COR-L47 (cell line): ENCODE measurements at regions not wholly inside any gene's neighbourhood (a gene's known extent, or its start where the extent isn't known, plus 50 kb on each side); places are given as distances from the start of the nearest gene placed in this dataset.

ENCODE experiments used
- DNase-seq: peaks from one replicate; lab custom pipeline; 2025; lab: John Stamatoyannopoulos, UW

DNA sequence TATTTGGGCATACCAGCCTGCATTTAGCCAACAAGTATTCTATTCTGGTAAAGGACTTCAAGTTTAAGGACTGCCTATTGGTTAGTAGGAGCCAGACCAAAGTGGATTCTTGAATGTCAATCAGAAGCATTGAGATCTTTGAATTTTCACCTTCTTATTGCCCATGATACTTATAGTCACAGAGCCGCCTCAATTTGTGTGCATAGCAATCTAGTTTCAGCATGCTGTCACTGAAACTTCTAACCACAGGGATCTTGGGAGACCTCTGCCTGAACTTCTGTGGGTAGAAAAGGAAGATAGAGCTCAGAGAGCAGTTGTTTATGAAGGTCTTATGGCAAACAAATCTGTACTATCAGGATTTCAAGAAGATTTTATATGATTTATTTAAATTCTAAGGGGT lies 501.4 kb upstream of the USP24 start:
- DNase-seq, result no peak

DNA sequence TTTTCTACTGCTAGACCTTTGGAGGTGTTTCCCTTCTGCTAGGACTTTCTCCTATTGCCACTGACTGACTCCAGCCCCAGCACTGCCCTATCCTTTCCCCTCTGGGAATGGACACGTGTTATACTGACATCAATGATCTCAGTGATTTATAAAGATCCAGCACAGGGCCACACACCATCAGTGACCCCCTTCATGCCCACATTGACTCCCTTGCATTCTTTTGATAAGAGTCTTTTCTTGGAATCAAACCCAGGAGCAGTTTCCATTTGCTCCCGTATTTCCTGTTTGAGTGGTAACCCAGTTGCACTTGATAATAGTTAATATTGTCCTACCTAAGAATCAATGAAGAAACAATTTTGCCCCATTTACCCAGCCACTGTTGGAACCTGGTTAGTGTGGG lies 501.0 kb upstream of the USP24 start:
- no peak for DNase-seq

DNA sequence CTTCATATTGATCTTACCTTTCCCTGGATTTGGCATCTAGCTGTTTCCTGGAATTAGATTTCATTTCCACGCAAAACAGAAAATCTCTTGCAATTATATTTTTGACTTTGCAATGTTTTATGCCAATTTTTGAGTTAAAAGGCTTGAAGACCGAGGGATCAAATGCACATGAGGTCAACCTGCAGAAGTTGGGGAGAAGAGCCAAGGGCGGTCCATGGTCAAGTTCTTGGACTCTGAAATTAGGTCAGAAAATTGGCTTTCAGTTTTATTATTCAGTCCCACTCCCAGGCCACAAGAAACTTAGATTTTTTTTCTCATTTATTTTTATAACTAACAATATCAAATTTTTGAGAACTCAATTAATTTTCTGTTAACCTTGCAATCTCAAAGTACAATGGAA lies 499.1 kb upstream of the USP24 start:
- no peak for DNase-seq

DNA sequence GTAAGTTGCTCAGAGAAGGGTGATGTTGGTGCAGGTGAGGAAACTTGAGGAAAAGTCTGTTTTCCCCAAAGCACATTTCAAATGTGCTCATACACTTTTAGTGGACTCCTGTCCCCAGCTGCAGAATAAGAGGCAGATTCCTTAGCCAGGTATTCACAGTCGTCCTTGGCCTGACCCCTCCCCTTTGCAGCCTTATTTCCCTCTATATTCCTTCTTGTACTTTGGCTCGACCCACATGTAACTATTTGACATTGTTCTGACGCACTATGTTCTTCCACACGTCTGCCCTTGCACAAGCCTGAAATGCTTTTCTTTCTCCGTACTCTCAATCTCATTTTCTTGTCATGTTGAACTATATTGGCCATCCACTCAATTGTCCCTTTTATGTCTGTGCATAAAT lies 498.4 kb upstream of the USP24 start:
- DNase-seq, result no peak

DNA sequence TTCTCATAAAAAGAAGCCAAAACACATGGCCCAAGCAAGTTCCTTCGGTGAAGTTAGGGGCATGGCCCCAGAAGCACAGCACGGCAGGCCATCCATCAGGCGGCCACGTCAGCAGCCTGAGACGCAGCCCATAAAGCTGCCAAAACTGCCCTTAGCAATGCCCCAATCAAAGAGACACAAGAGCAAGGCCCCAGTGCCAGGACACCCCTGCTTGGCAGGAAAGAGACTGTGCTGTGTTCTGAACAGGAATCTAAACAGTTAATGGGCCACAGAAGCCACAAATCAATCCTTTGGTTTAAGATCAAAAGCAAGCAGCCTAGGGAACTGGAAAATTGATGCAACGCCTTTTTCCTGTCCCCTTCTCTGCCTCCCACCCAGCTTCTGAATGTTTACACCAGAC lies 497.0 kb upstream of the USP24 start:
- no peak for DNase-seq

DNA sequence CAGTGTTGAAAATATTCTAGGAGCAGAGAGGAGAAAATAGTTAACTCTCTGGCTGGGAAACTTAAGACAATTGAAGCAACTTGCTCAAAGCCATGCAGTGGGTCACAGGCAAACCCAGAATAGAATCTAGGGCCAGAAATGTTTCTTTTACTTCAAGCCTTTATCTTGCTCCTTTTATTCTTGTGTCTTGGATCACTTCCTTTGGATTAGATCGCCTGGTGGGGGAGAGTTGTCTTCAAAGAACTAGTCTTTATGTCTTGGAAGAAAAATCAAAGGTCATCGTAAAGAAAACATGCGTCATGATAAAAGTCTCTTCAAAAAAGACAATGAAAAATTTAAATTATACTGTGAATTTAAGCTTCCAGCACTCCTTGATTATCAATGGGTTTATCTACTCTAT lies 493.6 kb upstream of the USP24 start:
- DNase-seq, result no peak

DNA sequence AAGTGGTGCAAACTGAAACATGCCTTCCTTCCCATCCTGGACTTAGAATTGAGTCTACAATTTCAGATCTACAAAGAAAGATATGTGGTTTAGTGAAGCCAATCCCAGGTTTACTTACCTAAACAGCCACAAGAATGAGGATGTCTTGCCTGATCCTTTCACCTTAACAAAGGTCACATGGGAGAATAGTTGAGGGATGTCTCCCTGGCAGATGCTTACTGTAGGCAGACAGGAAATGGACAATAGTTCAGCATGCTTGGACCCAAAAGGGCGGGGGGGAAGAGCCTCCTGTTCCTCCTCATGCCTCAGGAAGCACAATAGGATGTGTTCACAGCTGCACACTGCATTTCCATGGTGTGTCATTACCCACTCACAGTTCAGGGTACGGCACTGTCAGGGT lies 492.7 kb upstream of the USP24 start:
- DNase-seq, result no peak

DNA sequence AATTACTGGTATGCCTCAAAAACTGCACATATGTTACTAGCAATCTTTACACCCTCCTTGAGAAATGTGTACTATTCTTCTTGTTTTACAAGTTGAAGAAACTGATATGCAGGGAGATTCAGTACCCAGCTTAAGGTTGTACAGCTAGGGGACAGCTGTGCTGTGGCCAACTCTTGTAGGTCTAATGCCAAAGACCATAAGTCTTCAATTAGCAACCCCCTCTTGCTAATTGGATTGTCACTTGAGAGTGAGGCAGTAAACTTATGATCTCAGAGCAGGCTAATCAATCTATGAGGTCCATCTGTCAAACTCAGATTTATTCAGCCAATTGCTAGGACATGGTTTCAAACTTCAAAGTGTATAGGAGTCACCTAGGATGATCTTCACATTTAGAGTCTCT lies 492.0 kb upstream of the USP24 start:
- no peak for DNase-seq

DNA sequence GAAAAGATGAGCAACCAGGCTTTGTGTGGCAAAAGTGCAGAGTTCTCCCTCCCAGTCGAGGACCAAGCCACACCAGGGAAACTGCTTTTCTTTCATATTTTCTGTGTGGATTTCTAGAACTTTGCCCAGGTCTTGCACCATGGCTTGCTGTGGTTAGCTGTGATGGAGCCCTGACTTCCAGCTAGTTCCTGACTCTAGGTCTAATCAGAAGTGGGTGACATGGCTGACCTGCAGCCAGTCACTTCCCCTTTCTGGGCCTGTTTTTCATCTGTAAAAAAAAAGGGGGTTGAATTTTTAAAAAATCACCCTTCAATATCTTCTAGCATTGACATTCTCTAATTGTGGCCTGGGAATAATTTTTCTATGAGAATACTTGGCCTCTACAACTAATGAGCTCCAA lies 491.2 kb upstream of the USP24 start:
- no peak for DNase-seq

DNA sequence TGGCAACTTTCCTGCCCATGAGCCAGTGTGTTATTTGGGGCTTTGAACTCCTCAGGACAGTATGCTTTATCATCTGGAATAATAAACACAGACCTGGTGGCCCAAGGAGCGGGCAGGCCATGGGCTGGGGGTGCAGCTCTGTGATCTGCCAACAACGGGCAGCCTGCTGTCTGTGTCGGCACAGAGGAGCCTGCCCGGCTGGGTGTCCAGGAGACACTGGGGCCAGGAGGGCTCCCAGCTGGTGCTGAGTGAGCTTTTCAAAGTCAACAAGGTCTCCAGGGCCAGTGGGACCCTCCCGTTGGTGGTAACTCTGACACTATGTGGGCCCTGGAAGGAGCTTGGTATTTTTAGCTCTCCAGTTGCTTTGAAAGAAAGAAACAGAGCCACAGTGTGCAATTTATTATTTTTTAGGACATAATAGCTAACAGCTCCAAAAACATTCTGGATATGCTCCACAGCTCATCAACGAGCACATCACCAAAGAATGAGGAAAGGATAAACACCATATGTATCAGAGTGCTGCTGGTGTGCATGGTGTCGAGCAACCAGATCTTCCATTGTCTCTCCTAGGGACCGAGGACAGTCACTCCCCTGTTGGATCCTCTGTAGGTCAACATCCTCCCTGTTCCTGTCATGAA lies 488.7 kb upstream of the USP24 start:
- DNase-seq, result no peak

DNA sequence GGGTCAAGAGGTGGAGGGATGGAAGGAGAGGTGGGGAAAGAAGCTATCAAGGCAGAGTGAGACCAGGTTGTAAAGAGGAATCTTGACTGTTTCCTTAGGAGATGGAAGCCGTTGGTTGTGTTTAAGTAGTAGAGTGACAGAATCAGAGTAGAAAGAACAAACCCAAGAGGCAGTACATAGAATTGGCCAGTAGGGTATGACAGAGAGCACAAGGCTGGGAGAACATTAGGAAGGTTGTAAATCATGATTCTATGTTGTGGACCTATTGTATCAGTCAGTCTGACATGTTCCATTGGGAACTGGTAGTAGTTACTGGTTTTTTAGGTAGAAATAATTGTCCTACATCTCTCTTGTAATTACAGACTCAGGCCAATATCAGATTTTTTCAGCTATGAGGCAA lies 486.9 kb upstream of the USP24 start:
- no peak for DNase-seq

DNA sequence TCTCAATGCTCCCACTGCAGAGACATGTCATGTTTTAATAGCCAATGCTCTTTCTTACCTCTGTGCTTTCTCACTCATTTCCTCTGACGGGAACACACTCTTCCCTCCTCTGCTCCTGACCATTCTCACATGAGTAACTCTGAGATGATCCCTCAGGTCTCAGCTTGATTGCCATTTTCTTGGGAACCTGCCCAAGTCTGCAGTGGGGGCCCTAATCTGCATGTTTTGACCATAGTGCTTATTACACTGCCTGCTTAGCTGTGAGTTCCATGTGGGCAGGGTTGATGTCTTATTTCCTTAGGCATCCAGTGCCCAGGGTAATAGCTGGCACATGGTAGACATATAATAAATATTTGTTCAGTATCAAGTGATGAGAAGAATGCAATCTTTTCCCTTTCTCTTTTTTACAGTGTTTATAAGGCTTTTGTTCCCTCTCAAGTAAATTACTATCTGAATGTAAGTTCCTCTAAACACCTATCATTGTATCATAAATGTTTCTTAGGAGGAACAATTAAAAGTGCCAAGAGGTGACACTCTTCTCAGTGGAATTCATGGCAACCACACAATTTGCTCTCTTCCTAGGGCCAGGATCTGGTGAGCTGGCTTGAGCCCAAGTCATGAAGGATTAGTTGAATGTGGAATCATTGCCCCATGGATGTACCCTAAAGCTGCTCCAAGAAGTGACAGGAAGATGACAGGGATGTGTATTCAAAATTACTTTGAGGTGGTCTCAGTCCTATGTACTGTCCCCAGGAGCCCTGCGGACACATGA lies 485.4 kb upstream of the USP24 start:
- peak; percentile 37 for DNase-seq

DNA sequence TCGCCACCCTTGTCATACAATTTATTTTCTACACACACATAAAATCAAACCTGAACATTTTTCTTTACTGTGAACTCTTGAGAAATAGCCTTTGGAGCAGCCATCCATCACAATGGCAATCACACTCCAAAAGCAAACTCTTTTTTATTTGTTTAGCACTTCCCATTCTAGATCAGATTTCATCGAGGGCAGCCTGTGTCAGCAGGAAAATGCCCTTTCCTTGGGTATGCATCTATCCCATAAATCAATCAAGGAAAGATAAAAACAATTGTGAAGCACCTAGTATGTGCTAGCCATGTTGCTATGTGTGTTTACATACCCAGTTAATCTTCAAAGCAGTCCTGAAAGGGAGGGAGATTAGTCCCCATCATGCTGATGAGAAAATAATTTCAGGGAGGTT lies 484.1 kb upstream of the USP24 start:
- DNase-seq, result no peak

DNA sequence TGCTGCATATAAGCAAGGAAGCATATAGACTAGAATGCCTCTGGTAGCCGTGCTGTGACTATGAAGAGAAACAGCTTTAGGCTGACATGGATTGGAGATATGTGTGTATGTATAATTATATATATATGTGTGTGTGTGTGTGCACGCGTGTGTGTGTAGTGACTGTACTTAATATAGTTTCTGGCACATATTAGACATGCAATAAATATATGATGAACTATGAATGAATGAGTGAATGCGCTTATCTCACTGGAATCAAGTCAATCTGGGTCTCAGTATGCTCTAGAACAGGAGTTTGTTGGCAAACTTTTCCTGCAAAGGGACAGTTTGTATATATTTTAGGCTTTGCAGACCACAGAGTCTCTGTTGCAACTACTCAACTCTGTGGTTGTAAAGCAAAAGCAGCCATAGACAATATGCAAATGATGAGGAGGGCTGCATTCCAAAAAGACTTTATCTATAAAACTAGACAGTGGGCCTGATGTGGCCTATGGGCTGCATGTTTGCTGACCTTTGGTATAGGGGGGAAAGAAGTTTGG lies 482.9 kb upstream of the USP24 start:
- DNase-seq, result no peak

DNA sequence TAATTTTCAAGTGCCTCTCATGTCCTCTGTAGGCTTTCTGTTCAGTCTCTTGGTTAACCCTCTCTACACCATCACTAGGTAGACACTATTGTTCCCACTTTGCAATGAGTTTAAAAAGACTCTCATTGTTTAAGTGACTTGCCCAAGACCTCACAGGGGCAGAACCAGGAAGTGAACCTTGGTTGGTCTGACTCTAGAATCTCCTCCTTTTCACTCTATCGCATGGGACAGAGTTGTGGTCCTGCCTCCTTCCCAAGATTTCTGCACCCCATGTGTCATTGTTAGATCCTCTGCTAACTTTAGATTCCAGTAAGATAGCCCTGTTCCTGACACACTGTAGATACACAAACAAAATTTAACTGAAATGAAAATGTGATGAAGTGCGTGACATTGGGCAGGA lies 481.7 kb upstream of the USP24 start:
- DNase-seq, result no peak

DNA sequence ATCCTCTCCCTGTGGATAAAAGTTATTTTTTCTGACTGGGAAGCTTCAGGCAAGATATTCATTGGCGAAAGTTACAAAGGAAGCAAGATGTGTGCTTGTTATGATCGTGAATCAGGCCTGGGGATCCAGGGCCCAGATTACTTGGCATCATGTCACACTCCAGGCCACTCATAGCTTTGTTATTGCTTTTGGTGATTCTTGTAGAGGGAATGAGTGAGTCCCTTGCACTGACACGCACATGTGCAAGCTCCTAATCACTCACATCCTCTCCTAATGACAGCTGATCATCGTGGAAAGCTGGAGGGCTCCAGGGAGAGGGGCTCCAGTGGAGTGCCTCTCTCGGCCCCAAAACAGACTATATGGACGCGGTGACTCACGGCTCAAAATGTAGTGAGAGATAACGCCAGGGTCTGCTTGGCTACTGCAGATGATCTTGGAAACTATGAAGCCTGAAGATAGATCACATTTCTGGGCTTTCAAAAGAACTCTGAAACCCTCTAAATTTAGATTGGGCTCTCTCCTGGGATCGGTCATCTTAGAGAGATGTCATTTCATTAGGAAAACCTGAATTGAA lies 481.1 kb upstream of the USP24 start:
- no peak for DNase-seq

DNA sequence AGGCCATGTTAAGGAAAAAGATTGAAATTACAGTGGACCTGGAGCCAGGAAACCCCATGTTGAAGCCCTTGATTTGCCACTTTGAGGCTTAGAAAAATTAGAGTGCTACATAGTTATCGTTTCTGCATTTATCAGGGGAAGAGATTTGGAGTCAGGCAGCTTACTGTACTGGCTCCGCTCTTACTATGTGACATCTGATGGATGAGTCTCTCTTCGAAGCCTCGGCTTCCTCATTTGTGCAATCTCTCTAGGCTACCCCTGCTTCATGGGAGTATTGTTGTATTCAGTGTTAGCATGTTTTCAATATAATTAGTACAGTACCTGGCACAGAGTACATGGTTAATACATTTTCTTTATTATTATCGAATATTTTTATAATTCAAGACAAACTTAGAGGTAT lies 480.4 kb upstream of the USP24 start:
- DNase-seq, result no peak

DNA sequence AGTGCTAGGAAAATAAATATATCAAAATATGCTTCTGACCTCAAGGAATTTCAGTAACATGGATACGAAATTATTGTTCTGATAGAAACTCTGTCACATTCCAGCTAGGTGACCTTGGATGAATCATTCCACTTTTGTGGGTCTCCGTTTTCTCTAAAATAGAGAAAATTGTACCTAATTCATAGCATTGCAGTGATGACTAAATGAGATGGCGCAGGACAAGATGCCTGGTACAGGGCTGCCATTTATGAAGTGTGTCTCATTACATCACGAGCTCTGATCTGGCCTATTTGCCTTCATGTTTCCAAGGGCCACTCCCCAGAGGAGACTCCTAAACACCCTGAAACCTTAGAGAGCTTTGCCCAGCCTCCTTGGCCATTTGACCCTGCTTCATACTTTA lies 480.0 kb upstream of the USP24 start:
- DNase-seq, result no peak

DNA sequence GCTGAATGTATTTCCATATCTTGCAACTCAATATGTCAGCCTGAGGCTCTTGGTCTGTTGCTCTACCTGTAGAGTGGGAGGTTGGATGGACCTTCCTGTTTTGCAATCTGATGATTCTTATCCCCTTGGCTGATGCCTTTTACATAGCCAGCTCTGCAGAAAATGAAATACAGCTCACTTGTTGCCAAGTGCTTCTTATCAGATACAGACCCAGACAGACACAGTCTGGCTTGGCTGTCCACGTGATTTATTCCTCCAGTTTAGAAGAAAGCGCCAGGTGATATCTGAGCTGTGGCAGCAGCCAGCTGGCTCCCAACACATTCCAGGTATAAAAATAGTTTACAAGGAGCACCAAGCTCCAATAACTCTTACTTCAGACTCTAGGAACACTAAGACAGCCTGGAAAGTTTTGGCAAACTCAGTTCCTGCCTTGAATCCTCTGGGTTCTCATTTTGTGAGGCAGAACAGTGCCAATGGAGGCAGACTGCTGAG lies 479.2 kb upstream of the USP24 start:
- no peak for DNase-seq

DNA sequence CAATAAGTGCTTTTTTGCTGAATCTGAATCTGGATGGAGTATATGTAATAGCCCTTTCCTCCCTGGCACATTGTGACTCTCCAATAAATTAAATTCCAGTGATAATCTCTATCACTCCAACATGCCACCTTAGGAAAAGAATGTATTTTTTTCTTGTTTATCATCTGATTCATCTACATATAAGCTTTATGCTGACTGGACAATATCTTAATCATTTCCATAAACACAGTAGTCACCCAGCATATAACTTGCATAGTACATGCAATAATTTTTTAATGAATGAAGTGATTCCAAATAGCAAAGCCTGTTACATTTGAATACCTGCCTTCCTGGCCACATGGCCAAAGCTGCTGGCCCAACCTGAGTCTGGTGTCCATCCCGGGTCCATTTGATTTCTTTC lies 477.6 kb upstream of the USP24 start:
- DNase-seq, result no peak

DNA sequence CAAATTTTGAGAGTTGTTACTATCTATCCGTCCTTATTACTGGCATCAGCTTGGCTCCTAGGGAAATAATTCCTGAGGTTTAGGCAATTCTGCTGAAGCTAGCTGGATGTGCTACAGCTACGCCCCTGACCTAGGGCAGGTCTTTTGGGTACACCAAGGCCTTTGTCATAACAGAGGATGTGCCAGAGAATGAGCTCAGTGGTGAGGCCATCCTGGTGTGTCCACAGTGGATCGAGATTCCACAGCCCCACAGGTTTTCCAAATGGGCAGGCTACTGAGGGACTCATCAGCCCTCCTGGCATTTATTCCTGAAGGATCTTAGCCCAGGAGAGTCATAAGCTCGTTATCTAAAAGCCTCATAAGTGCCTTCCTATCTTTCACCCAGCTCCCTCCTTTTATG lies 475.2 kb upstream of the USP24 start:
- no peak for DNase-seq

DNA sequence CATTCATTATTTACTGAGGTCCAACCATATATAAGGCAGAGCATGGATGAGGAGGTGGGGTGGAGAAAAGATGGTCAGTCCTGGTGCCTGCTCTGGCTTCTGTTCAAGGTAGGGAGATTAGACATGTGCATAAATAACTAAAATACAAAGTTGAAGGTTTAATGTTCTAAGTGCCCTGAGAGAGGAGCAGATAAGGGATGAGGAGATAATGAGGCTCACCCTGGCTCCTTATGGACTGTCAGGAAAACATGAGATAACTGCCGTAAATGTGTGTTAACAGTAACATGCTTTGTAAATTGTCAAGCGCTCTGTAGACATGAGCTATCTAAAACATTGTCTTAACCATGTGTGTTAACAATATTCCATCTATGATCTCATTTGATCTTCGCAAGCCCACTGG lies 474.6 kb upstream of the USP24 start:
- no peak for DNase-seq

DNA sequence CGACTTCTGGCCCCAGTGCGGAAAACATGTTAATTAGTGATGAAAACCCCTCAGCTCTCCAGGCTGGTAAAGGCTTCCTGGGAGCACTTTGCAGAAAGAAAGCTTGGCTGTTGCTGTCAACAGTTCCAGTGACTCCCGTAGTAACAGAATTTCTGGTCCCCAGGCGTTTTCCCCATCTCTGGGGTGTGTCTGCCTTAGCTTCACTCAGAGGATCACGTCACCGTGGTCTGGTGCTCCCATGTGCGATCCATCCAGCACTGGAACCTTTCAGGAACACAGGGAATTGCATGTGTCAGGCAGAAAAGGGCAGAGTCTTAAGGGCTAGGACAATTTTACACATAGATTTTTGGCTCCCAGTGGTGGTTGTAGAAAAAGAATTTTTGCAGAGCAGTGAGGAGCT lies 470.4 kb upstream of the USP24 start:
- DNase-seq, result no peak
